SK-N-SH (cell line): ENCODE measurements at regions not wholly inside any gene's neighbourhood (a gene's known extent, or its start where the extent isn't known, plus 50 kb on each side); places are given as distances from the start of the nearest gene placed in this dataset.
A peak's percentile ranks its signal among the peaks of the same experiment; 100 is the strongest.

Experiments
- CTCF ChIA-PET: fragments of 300-600, 350-600 bp; formaldehyde crosslinking; extraction: SDS; loops from one replicate; lab custom pipeline; 2021; lab: Yijun Ruan, JAX
- POLR2A ChIA-PET: fragments of 350-600 bp; sonication (Branson Sonifier 250); formaldehyde crosslinking; extraction: SDS; loops from one replicate; lab custom pipeline; 2020; ENCODE audit warnings: antibody characterized with exemption, inconsistent platforms; lab: Yijun Ruan, JAX
- DNase-seq: peaks from one replicate; pipeline ENCODE4 v3.0.0; 2012
- H2AFZ ChIP-seq: fragments of 200-600 bp; sonication (generic); 2 replicates; pipeline ENCODE4 v1.8.1; 2016; ENCODE audit warnings: antibody characterized with exemption, mild to moderate bottlenecking, low read depth
- H3F3A ChIP-seq: fragments of 200-600 bp; sonication (generic); replicated peaks from 2 replicates; pipeline ENCODE3; 2016; ENCODE audit warnings: antibody characterized with exemption, mild to moderate bottlenecking; ENCODE audit not compliant: insufficient read depth
- H3K27ac ChIP-seq, 2 experiments: fragments of 200-500 bp in 1 of 2; fragments of 200-600 bp in 1 of 2; sonication (Bioruptor generic) in 1 of 2; sonication (generic), shearing (Covaris generic) in 1 of 2; 2 replicates each; pipeline versions ENCODE4 v1.5.1 to v1.6.1; 2014 to 2016; ENCODE audit warnings: low read depth in 2 of 2, inconsistent platforms in 1 of 2, low read length in 1 of 2, mild to moderate bottlenecking in 1 of 2, mixed read lengths in 1 of 2
- H3K27me3 ChIP-seq: fragments of 200-600 bp; sonication (generic), shearing (Covaris generic); 2 replicates; pipeline ENCODE4 v1.6.1; 2016; ENCODE audit warnings: mixed run types; ENCODE audit not compliant: insufficient read depth
- H3K36me3 ChIP-seq, 2 experiments: fragments of 200-500 bp in 1 of 2; fragments of 200-600 bp in 1 of 2; sonication (Bioruptor generic) in 1 of 2; sonication (generic) in 1 of 2; replicated peaks in 1 of 2; 2 replicates each; pipeline versions ENCODE3 to v1.5.1; 2014 to 2016; ENCODE audit warnings: low read length in 1 of 2, mild to moderate bottlenecking in 1 of 2; ENCODE audit not compliant: insufficient read depth in 2 of 2, control insufficient read depth in 1 of 2
- H3K4me1 ChIP-seq, 2 experiments: fragments of 200-500 bp in 1 of 2; fragments of 200-600 bp in 1 of 2; sonication (Bioruptor generic) in 1 of 2; sonication (generic), shearing (Covaris generic) in 1 of 2; 2 replicates each; pipeline versions ENCODE4 v1.5.1 to v1.6.1; 2014 to 2016; ENCODE audit warnings: low read depth in 1 of 2, low read length in 1 of 2, mixed run types in 1 of 2; ENCODE audit not compliant: insufficient read depth in 2 of 2, control insufficient read depth in 1 of 2
- H3K4me2 ChIP-seq: fragments of 200-600 bp; sonication (generic), shearing (Covaris generic); 2 replicates; pipeline ENCODE4 v1.6.1; 2017; ENCODE audit warnings: mixed run types
- H3K4me3 ChIP-seq, 2 experiments: fragments of 200-500 bp in 1 of 2; fragments of 200-600 bp in 1 of 2; sonication (Bioruptor generic) in 1 of 2; sonication (generic), shearing (Covaris generic) in 1 of 2; 2 replicates each; pipeline versions ENCODE4 v1.5.1 to v1.8.1; 2014 to 2016; ENCODE audit warnings: low read depth in 2 of 2, inconsistent platforms in 1 of 2, low read length in 1 of 2, mild to moderate bottlenecking in 1 of 2, mixed read lengths in 1 of 2, moderate library complexity in 1 of 2
- H3K79me2 ChIP-seq: fragments of 200-600 bp; sonication (generic); 2 replicates; pipeline ENCODE4 v1.8.1; 2017; ENCODE audit warnings: mild to moderate bottlenecking; ENCODE audit not compliant: insufficient read depth
- H3K9ac ChIP-seq: fragments of 200-600 bp; sonication (generic); 2 replicates; pipeline ENCODE4 v1.6.1; 2017; ENCODE audit warnings: mixed run types
- H3K9me2 ChIP-seq: fragments of 200-600 bp; sonication (generic); 2 replicates; pipeline ENCODE4 v1.6.1; 2017; ENCODE audit warnings: mixed run types
- H3K9me3 ChIP-seq: fragments of 200-600 bp; sonication (generic); 2 replicates; pipeline ENCODE4 v1.6.1; 2017; ENCODE audit warnings: mixed run types, mild to moderate bottlenecking, moderate library complexity
- H4K20me1 ChIP-seq: fragments of 200-600 bp; sonication (generic); 2 replicates; pipeline ENCODE4 v1.6.1; 2017; ENCODE audit warnings: mild to moderate bottlenecking, mixed run types; ENCODE audit not compliant: insufficient read depth
- CHD2 ChIP-seq: fragments of 150-350 bp; IDR thresholded peaks from 2 replicates; pipeline ENCODE4 v1.6.1; 2018; ENCODE audit warnings: low read length; ENCODE audit not compliant: partially characterized antibody
- ELF1 ChIP-seq: IDR thresholded peaks from 2 replicates; pipeline ENCODE4 v1.4.0; 2012
- EP300 ChIP-seq, 2 experiments: IDR thresholded peaks; 2 replicates each; pipeline versions ENCODE4 v1.4.0 to v1.6.1; 2012; ENCODE audit warnings: borderline replicate concordance in 1 of 2, low read depth in 1 of 2, low read length in 1 of 2
- FOSL2 ChIP-seq: IDR thresholded peaks from 2 replicates; pipeline ENCODE4 v1.4.0; 2012; ENCODE audit warnings: low read depth, mild to moderate bottlenecking, moderate library complexity, borderline replicate concordance
- FOXJ3 ChIP-seq: sonication (generic); formaldehyde crosslinking; IDR thresholded peaks from 2 replicates; pipeline ENCODE4 v1.5.1; 2020; ENCODE audit warnings: mild to moderate bottlenecking, missing genetic modification reagents
- FOXM1 ChIP-seq: IDR thresholded peaks from 2 replicates; pipeline ENCODE4 v1.4.0; 2012; ENCODE audit warnings: low read depth, mild to moderate bottlenecking
- GATA2 ChIP-seq: sonication (generic); formaldehyde crosslinking; IDR thresholded peaks from 2 replicates; pipeline ENCODE4 v1.5.0; 2020; ENCODE audit warnings: mild to moderate bottlenecking, missing genetic modification reagents
- JUND ChIP-seq: IDR thresholded peaks from 2 replicates; pipeline ENCODE4 v1.4.0; 2012
- MEF2A ChIP-seq: IDR thresholded peaks from 2 replicates; pipeline ENCODE4 v1.4.0; 2012; ENCODE audit warnings: low read depth, borderline replicate concordance
- MXI1 ChIP-seq: IDR thresholded peaks from 2 replicates; pipeline ENCODE4 v1.6.1; 2012; ENCODE audit warnings: mild to moderate bottlenecking, low read depth, low read length, improper control_type of control experiment
- NFIC ChIP-seq: IDR thresholded peaks from 2 replicates; pipeline ENCODE4 v1.4.0; 2012; ENCODE audit warnings: borderline replicate concordance
- NRF1 ChIP-seq: IDR thresholded peaks from 2 replicates; pipeline ENCODE4 v1.6.1; 2012; ENCODE audit warnings: low read depth, mild to moderate bottlenecking, low read length
- PBX3 ChIP-seq: IDR thresholded peaks from 2 replicates; pipeline ENCODE4; 2012
- POLR2AphosphoS5 ChIP-seq: IDR thresholded peaks from 2 replicates; pipeline ENCODE4 v1.6.1; 2012; ENCODE audit warnings: low read depth, low read length
- RFX5 ChIP-seq: IDR thresholded peaks from 2 replicates; pipeline ENCODE4 v1.6.1; 2012; ENCODE audit warnings: mild to moderate bottlenecking, improper control_type of control experiment, low read length
- RXRA ChIP-seq: IDR thresholded peaks from 2 replicates; pipeline ENCODE4 v1.4.0; 2012; ENCODE audit warnings: low read depth, mild to moderate bottlenecking, borderline replicate concordance
- TAF1 ChIP-seq: IDR thresholded peaks from 2 replicates; pipeline ENCODE4 v1.6.1; 2012; ENCODE audit warnings: low read depth, mild to moderate bottlenecking, low read length, moderate library complexity, borderline replicate concordance
- TCF12 ChIP-seq: IDR thresholded peaks from 2 replicates; pipeline ENCODE4 v1.4.0; 2012
- TEAD4 ChIP-seq: IDR thresholded peaks from 2 replicates; pipeline ENCODE4 v1.4.0; 2012; ENCODE audit warnings: mild to moderate bottlenecking, borderline replicate concordance; ENCODE audit not compliant: insufficient read depth
- USF2 ChIP-seq: fragments of 150-350 bp; IDR thresholded peaks from 2 replicates; pipeline ENCODE4 v1.6.1; 2017; ENCODE audit warnings: antibody characterized with exemption, low read length, low read depth, borderline replicate concordance
- YY1 ChIP-seq: IDR thresholded peaks from 2 replicates; pipeline ENCODE4 v1.4.0; 2012; ENCODE audit warnings: low read depth, mild to moderate bottlenecking
- ZBTB33 ChIP-seq: IDR thresholded peaks from 2 replicates; pipeline ENCODE4 v1.4.0; 2012; ENCODE audit warnings: low read depth, borderline replicate concordance
- WGBS: methylation state at CpG from one replicate; pipeline ENCODE4 v1.1.6; 2017; ENCODE audit warnings: low lambda C conversion rate; 5-methylcytosine and 5-hydroxymethylcytosine counted together
- TF ChIP-seq, protein P1 (sequence below): IDR thresholded peaks from 2 replicates; pipeline ENCODE4 v1.6.1; 2012; ENCODE audit warnings: mild to moderate bottlenecking, low read depth, low read length, moderate library complexity
- TF ChIP-seq, protein P2 (sequence below): IDR thresholded peaks from 2 replicates; pipeline ENCODE4 v1.4.0; 2012; ENCODE audit warnings: low read depth

GRCh38 chr9:108439947-108440346 lies 415.8 kb downstream of the ACTL7B start:
- H3K27me3 ChIP-seq, result no peaks in the 10 kb centered on the region
- no peaks in the 10 kb centered on the region for H4K20me1 ChIP-seq
- DNase-seq, result no peak
- H3K4me1 ChIP-seq, result peaks cover 0 to 22% of the 10 kb centered on the region in 2 experiments; a peak in 3 of 4 replicates
- no peaks in the 10 kb centered on the region for H3K9me2 ChIP-seq
- ChIA-PET CTCF (no interaction called here), POLR2A (no interaction called here)
- H3K9ac ChIP-seq, result no peak overlapping the region; the same call in 1 of the 2 replicates
- no peak overlapping the region for H2AFZ ChIP-seq
- no peak overlapping the region for H3K4me3 ChIP-seq
- peak overlapping the region in 1 of 2 experiments; percentile 76; a peak in 2 of 4 replicates for H3K27ac ChIP-seq
- no peaks in the 10 kb centered on the region for H3K36me3 ChIP-seq
- TF ChIP-seq USF2 (no peak), FOSL2 (peak; percentile 55; the same call in 1 of the 2 replicates), GATA2 (CRISPR knock-in tag) (no peak), TAF1 (no peak), FOXJ3 (CRISPR knock-in tag) (no peak), NRF1 (no peak), POLR2AphosphoS5 (no peak), FOXM1 (no peak), RFX5 (no peak), ELF1 (no peak), ZBTB33 (no peak), TEAD4 (0 out of 2 replicates have a peak, but pooled peaks have one; percentile 39), RXRA (peak; percentile 39; the same call in 1 of the 2 replicates), YY1 (no peak), TCF12 (peak; percentile 49), NFIC (peak; percentile 30; the same call in 1 of the 2 replicates), CHD2 (no peak), EP300 (IDR thresholded peaks at IDR 0.05; ENCODE audit: borderline replicate concordance in 1 of 2, low read depth in 1 of 2, low read length in 1 of 2) (peak in 1 of 2 experiments; percentile 57; a peak in 2 of 4 replicates), JUND (peak; percentile 55), PBX3 (peak; percentile 53), MXI1 (no peak), MEF2A (peak; percentile 39; the same call in 1 of the 2 replicates)
- TF ChIP-seq, protein P1, sequence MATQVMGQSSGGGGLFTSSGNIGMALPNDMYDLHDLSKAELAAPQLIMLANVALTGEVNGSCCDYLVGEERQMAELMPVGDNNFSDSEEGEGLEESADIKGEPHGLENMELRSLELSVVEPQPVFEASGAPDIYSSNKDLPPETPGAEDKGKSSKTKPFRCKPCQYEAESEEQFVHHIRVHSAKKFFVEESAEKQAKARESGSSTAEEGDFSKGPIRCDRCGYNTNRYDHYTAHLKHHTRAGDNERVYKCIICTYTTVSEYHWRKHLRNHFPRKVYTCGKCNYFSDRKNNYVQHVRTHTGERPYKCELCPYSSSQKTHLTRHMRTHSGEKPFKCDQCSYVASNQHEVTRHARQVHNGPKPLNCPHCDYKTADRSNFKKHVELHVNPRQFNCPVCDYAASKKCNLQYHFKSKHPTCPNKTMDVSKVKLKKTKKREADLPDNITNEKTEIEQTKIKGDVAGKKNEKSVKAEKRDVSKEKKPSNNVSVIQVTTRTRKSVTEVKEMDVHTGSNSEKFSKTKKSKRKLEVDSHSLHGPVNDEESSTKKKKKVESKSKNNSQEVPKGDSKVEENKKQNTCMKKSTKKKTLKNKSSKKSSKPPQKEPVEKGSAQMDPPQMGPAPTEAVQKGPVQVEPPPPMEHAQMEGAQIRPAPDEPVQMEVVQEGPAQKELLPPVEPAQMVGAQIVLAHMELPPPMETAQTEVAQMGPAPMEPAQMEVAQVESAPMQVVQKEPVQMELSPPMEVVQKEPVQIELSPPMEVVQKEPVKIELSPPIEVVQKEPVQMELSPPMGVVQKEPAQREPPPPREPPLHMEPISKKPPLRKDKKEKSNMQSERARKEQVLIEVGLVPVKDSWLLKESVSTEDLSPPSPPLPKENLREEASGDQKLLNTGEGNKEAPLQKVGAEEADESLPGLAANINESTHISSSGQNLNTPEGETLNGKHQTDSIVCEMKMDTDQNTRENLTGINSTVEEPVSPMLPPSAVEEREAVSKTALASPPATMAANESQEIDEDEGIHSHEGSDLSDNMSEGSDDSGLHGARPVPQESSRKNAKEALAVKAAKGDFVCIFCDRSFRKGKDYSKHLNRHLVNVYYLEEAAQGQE, result no peak
- TF ChIP-seq, protein P2, sequence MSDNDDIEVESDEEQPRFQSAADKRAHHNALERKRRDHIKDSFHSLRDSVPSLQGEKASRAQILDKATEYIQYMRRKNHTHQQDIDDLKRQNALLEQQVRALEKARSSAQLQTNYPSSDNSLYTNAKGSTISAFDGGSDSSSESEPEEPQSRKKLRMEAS, result no peak
- no peaks in the 10 kb centered on the region for H3K9me3 ChIP-seq
- H3F3A ChIP-seq, result peaks cover 33% of the 10 kb centered on the region
- 0 out of 2 replicates have a peak overlapping the region, but pooled peaks have one; percentile 4 for H3K4me2 ChIP-seq
- 22% methylated on average over 3 of the region's 3 CpGs for WGBS
- no peaks in the 10 kb centered on the region for H3K79me2 ChIP-seq
